H9 (cell line): ENCODE measurements at regions not wholly inside any gene's neighbourhood (a gene's known extent, or its start where the extent isn't known, plus 50 kb on each side); places are given as distances from the start of the nearest gene placed in this dataset.

Source experiments
- DNase-seq: peaks from one replicate; pipeline ENCODE4 v3.0.0-alpha.2; 2017
- H2AFZ ChIP-seq: one replicate; pipeline ENCODE4 v1.6.1; 2013; ENCODE audit warnings: mild to moderate bottlenecking, low read length, control low read depth, moderate library complexity
- H2AK5ac ChIP-seq: 2 replicates; pipeline ENCODE4 v1.6.1; 2013; ENCODE audit warnings: low read length, control low read depth, mixed read lengths; ENCODE audit not compliant: insufficient read length
- H2BK120ac ChIP-seq: one replicate; pipeline ENCODE4 v1.6.1; 2013; ENCODE audit warnings: low read depth, mild to moderate bottlenecking, low read length, control low read depth, inconsistent platforms; ENCODE audit not compliant: poor library complexity, severe bottlenecking
- H2BK12ac ChIP-seq: 2 replicates; pipeline ENCODE4 v1.6.1; 2013; ENCODE audit warnings: low read length, control low read depth, mixed read lengths, low read depth; ENCODE audit not compliant: insufficient read length
- H2BK15ac ChIP-seq: 2 replicates; pipeline ENCODE4 v1.6.1; 2013; ENCODE audit warnings: low read depth, low read length, control low read depth
- H2BK20ac ChIP-seq: one replicate; pipeline ENCODE4 v1.6.1; 2013; ENCODE audit warnings: low read depth, mild to moderate bottlenecking, low read length, control low read depth, inconsistent platforms; ENCODE audit not compliant: poor library complexity, severe bottlenecking
- H2BK5ac ChIP-seq: 2 replicates; pipeline ENCODE4 v1.6.1; 2013; ENCODE audit warnings: low read length, control low read depth, mixed read lengths; ENCODE audit not compliant: insufficient read length
- H3K14ac ChIP-seq: 2 replicates; pipeline ENCODE4 v1.6.1; 2013; ENCODE audit warnings: low read length, control low read depth; ENCODE audit not compliant: insufficient read depth
- H3K18ac ChIP-seq: 2 replicates; pipeline ENCODE4 v1.6.1; 2013; ENCODE audit warnings: low read depth, mild to moderate bottlenecking, mixed read lengths, low read length, control low read depth; ENCODE audit not compliant: insufficient read length
- H3K23ac ChIP-seq: 2 replicates; pipeline ENCODE4 v1.6.1; 2013; ENCODE audit warnings: low read length, control low read depth, mixed read lengths, low read depth; ENCODE audit not compliant: insufficient read length
- H3K23me2 ChIP-seq: 2 replicates; pipeline ENCODE4 v1.6.1; 2013; ENCODE audit warnings: low read depth, mild to moderate bottlenecking, mixed read lengths, low read length, control low read depth; ENCODE audit not compliant: insufficient read length, poor library complexity, severe bottlenecking
- H3K27ac ChIP-seq: 2 replicates; pipeline ENCODE4 v1.5.1; 2013; ENCODE audit warnings: low read length, control low read depth, mixed read lengths, low read depth; ENCODE audit not compliant: insufficient read length
- H3K27me3 ChIP-seq: 2 replicates; pipeline ENCODE4 v1.6.1; 2013; ENCODE audit warnings: low read length, control low read depth, inconsistent platforms; ENCODE audit not compliant: insufficient read depth
- H3K4ac ChIP-seq: 2 replicates; pipeline ENCODE4 v1.6.1; 2013; ENCODE audit warnings: low read depth, mild to moderate bottlenecking, control low read depth, inconsistent platforms, low read length, moderate library complexity
- H3K4me1 ChIP-seq: 2 replicates; pipeline ENCODE4 v1.6.1; 2013; ENCODE audit warnings: low read length, control low read depth, inconsistent platforms; ENCODE audit not compliant: insufficient read depth
- H3K4me2 ChIP-seq: 2 replicates; pipeline ENCODE4 v1.6.1; 2013; ENCODE audit warnings: low read length, control low read depth, mixed read lengths; ENCODE audit not compliant: insufficient read length, insufficient read depth
- H3K56ac ChIP-seq: 2 replicates; pipeline ENCODE4 v1.6.1; 2013; ENCODE audit warnings: low read depth, mild to moderate bottlenecking, mixed read lengths, low read length, control low read depth; ENCODE audit not compliant: insufficient read length
- H3K79me1 ChIP-seq: 2 replicates; pipeline ENCODE4 v1.6.1; 2013; ENCODE audit warnings: low read depth, mild to moderate bottlenecking, moderate library complexity, low read length, control low read depth, inconsistent platforms; ENCODE audit not compliant: insufficient read depth, poor library complexity, severe bottlenecking
- H3K79me2 ChIP-seq: 2 replicates; pipeline ENCODE4 v1.6.1; 2013; ENCODE audit warnings: low read length, control low read depth, inconsistent platforms; ENCODE audit not compliant: insufficient read depth
- H3K9ac ChIP-seq: 2 replicates; pipeline ENCODE4 v1.6.1; 2013; ENCODE audit warnings: low read length, control low read depth, mixed read lengths; ENCODE audit not compliant: insufficient read length; ENCODE audit errors: extremely low read depth
- H3K9me3 ChIP-seq: one replicate; pipeline ENCODE4 v1.6.1; 2013; ENCODE audit warnings: low read depth, low read length, inconsistent platforms; ENCODE audit not compliant: control insufficient read depth
- H3T11ph ChIP-seq: one replicate; pipeline ENCODE4 v1.6.1; 2013; ENCODE audit warnings: mild to moderate bottlenecking, low read length, control low read depth, inconsistent platforms
- H4K20me1 ChIP-seq: one replicate; pipeline ENCODE4 v1.6.1; 2013; ENCODE audit not compliant: control insufficient read depth, insufficient read length, insufficient read depth
- H4K5ac ChIP-seq: 2 replicates; pipeline ENCODE4 v1.6.1; 2013; ENCODE audit warnings: low read depth, mild to moderate bottlenecking, mixed read lengths, low read length, control low read depth; ENCODE audit not compliant: insufficient read length
- H4K8ac ChIP-seq: replicated peaks from 2 replicates; pipeline ENCODE4 v1.6.1; 2013; ENCODE audit warnings: low read length, control low read depth, mixed read lengths, low read depth; ENCODE audit not compliant: insufficient read length
- H4K91ac ChIP-seq: 2 replicates; pipeline ENCODE4 v1.6.1; 2013; ENCODE audit warnings: low read depth, mild to moderate bottlenecking, moderate library complexity, mixed read lengths, low read length, control low read depth; ENCODE audit not compliant: insufficient read length
- H3K27ac Mint-ChIP-seq, 3 experiments: 2 replicates in 2 of 3; 3 replicates in 1 of 3; pipeline ENCODE4 v1.8.0; 2020 to 2021; ENCODE audit warnings: mixed read lengths in 3 of 3, mild to moderate bottlenecking in 1 of 3, moderate library complexity in 1 of 3
- H3K27me3 Mint-ChIP-seq: 2 replicates; pipeline ENCODE4 v1.8.0; 2021; ENCODE audit warnings: low read depth, mild to moderate bottlenecking, moderate library complexity, mixed read lengths
- H3K36me3 Mint-ChIP-seq, 3 experiments: 2 replicates in 2 of 3; 3 replicates in 1 of 3; pipeline ENCODE4 v1.8.0; 2020 to 2021; ENCODE audit warnings: low read depth in 3 of 3, mixed read lengths in 3 of 3; ENCODE audit not compliant: insufficient read depth in 1 of 3
- H3K4me1 Mint-ChIP-seq, 2 experiments: 2 replicates each; pipeline ENCODE4 v1.8.0; 2020; ENCODE audit warnings: mixed read lengths in 2 of 2
- H3K4me3 Mint-ChIP-seq, 2 experiments: 2 replicates in 1 of 2; 3 replicates in 1 of 2; pipeline ENCODE4 v1.8.0; 2020 to 2021; ENCODE audit warnings: mild to moderate bottlenecking in 2 of 2, mixed read lengths in 2 of 2, moderate library complexity in 1 of 2
- H3K9me3 Mint-ChIP-seq, 2 experiments: 2 replicates in 1 of 2; 3 replicates in 1 of 2; pipeline ENCODE4 v1.8.0; 2020; ENCODE audit warnings: mild to moderate bottlenecking in 2 of 2, mixed read lengths in 2 of 2, moderate library complexity in 1 of 2
- WGBS: extraction: QIAGEN DNeasy Blood & Tissue Kit; methylation state at CpG from one replicate; pipeline ENCODE4 v1.1.7; 2013; ENCODE audit warnings: missing lambda C conversion rate, low lambda C conversion rate, mixed read lengths; ENCODE audit not compliant: insufficient read length; ENCODE audit errors: extremely low coverage; 5-methylcytosine and 5-hydroxymethylcytosine counted together
- TF ChIP-seq, protein P1 (sequence below): fragments of 200-600 bp; sonication (generic); conservative IDR thresholded peaks from 3 replicates; pipeline ENCODE4 v1.8.0; 2021; ENCODE audit warnings: antibody characterized with exemption, mild to moderate bottlenecking

DNA sequence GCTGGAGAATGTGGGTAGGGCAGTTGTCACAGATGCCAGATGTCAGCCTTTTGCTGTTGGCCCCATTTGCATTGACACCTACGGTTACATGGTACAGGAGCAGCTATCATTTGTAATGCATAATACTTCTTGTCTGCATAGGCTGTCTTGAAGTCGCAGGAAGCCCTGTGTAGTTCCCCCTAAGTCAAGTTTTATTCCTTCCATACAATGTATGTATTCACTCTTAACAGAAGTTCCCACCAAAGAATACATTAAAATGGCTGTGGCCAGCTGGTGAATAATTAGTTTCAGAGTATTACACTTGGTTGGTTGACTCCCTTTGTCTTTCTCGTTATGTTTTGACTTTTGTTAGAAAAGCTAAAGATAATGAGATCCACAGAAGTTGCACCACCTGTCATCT lies 1169.0 kb downstream of the REEP3 start:
- no peak overlapping the region for H4K5ac ChIP-seq
- no peak for DNase-seq
- H3K18ac ChIP-seq, result no peak overlapping the region
- H3K9ac ChIP-seq, result no peak overlapping the region
- Mint-ChIP-seq H3K36me3 (no peaks in the 10 kb centered on the region), H3K4me1 (peaks cover 11% of the 10 kb centered on the region in 2 experiments), H3K27ac (no peak overlapping the region), H3K4me3 (no peak overlapping the region), H3K9me3 (no peaks in the 10 kb centered on the region), H3K27me3 (no peaks in the 10 kb centered on the region)
- no peak overlapping the region for H3K56ac ChIP-seq
- H3K14ac ChIP-seq, result no peak overlapping the region
- H4K91ac ChIP-seq, result no peak overlapping the region
- H2AFZ ChIP-seq, result no peak overlapping the region
- no peak overlapping the region for H3K4ac ChIP-seq
- no peaks in the 10 kb centered on the region for H3K27me3 ChIP-seq
- no peaks in the 10 kb centered on the region for H4K20me1 ChIP-seq
- H3K4me2 ChIP-seq, result no peak overlapping the region
- H3K4me1 ChIP-seq, result no peaks in the 10 kb centered on the region; the same call in 1 of the 2 replicates
- no peak overlapping the region for H3T11ph ChIP-seq
- H3K27ac ChIP-seq, result no peak overlapping the region
- no peak overlapping the region for H2BK20ac ChIP-seq
- no peaks in the 10 kb centered on the region for H3K9me3 ChIP-seq
- no peaks in the 10 kb centered on the region for H3K23me2 ChIP-seq
- no peak overlapping the region for H2BK5ac ChIP-seq
- no CpG with 5 or more reads among the region's 3 CpGs for WGBS
- no peak overlapping the region for H2BK12ac ChIP-seq
- no peak overlapping the region for H2AK5ac ChIP-seq
- no peak overlapping the region for H3K23ac ChIP-seq
- no peaks in the 10 kb centered on the region for H3K79me1 ChIP-seq
- no peak overlapping the region for H2BK120ac ChIP-seq
- TF ChIP-seq, protein P1, sequence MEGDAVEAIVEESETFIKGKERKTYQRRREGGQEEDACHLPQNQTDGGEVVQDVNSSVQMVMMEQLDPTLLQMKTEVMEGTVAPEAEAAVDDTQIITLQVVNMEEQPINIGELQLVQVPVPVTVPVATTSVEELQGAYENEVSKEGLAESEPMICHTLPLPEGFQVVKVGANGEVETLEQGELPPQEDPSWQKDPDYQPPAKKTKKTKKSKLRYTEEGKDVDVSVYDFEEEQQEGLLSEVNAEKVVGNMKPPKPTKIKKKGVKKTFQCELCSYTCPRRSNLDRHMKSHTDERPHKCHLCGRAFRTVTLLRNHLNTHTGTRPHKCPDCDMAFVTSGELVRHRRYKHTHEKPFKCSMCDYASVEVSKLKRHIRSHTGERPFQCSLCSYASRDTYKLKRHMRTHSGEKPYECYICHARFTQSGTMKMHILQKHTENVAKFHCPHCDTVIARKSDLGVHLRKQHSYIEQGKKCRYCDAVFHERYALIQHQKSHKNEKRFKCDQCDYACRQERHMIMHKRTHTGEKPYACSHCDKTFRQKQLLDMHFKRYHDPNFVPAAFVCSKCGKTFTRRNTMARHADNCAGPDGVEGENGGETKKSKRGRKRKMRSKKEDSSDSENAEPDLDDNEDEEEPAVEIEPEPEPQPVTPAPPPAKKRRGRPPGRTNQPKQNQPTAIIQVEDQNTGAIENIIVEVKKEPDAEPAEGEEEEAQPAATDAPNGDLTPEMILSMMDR, result no peak
- H2BK15ac ChIP-seq, result no peak overlapping the region
- no peak overlapping the region for H4K8ac ChIP-seq
- H3K79me2 ChIP-seq, result no peaks in the 10 kb centered on the region
